Cardiac fibroblast (primary cell): ENCODE measurements at regions not wholly inside any gene's neighbourhood (a gene's known extent, or its start where the extent isn't known, plus 50 kb on each side); places are given as distances from the start of the nearest gene placed in this dataset.

Source experiments
- DNase-seq, 2 donors: peaks; one replicate each; pipeline versions ENCODE4 v3.0.0 to v3.0.0-alpha.2; 2010; ENCODE audit warnings: low read depth in 2 of 2
- H3K4me3 ChIP-seq, 2 donors: replicated peaks in 1 of 2; 1 replicate in 1 of 2; 2 replicates in 1 of 2; pipeline ENCODE4 v1.5.1; 2011; ENCODE audit warnings: low read depth in 2 of 2, low read length in 2 of 2, mild to moderate bottlenecking in 2 of 2, moderate library complexity in 1 of 2
- TF ChIP-seq, protein P1 (sequence below): IDR thresholded peaks from one replicate; pipeline ENCODE4 v1.5.1; 2011; ENCODE audit warnings: low read depth, mild to moderate bottlenecking, low read length, inconsistent platforms

DNA sequence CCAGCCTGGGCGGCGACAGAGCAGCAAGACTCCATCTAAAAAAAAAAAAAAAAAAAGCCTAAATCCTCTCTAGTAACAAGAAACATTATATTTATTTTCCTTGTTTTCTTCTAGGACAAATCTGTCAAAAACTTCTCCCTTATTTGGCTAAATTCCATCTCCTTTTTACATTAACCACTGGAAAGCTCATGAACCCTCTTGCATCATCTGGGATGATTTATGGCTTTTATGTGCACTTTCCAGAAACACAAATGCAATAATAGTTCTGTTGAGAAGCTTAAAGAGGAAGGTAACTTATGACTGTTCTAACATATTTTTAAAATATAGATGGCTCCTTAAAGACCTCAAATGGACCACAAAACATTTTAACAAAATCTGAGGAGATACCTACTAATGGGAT is 526.1 kb upstream of the SPTLC3 start:
- TF ChIP-seq, protein P1, sequence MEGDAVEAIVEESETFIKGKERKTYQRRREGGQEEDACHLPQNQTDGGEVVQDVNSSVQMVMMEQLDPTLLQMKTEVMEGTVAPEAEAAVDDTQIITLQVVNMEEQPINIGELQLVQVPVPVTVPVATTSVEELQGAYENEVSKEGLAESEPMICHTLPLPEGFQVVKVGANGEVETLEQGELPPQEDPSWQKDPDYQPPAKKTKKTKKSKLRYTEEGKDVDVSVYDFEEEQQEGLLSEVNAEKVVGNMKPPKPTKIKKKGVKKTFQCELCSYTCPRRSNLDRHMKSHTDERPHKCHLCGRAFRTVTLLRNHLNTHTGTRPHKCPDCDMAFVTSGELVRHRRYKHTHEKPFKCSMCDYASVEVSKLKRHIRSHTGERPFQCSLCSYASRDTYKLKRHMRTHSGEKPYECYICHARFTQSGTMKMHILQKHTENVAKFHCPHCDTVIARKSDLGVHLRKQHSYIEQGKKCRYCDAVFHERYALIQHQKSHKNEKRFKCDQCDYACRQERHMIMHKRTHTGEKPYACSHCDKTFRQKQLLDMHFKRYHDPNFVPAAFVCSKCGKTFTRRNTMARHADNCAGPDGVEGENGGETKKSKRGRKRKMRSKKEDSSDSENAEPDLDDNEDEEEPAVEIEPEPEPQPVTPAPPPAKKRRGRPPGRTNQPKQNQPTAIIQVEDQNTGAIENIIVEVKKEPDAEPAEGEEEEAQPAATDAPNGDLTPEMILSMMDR = no peak
- H3K4me3 ChIP-seq = no peak overlapping the region
- DNase-seq = peak in 1 of 2 donors; percentile 14

DNA sequence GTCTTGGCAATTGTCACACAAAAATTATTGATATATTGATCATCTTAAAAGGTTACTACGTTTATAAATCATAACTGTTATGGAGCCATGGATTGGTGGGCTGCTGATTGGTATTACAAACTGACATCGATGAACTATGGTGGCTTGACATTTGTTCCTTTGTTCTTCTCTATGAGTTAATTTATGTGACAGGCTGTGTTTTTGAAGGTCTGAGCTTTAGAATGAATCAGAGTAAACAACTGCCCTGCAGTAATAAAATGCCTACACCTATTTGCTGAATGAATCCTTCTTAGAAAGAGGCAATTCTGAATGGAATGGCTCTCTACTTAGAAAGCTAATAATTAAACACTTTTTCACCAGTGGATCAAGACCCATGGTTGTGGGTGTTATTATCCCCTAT is 506.3 kb upstream of the SPTLC3 start:
- TF ChIP-seq, protein P1 = no peak
- no peak for DNase-seq
- no peak overlapping the region for H3K4me3 ChIP-seq

DNA sequence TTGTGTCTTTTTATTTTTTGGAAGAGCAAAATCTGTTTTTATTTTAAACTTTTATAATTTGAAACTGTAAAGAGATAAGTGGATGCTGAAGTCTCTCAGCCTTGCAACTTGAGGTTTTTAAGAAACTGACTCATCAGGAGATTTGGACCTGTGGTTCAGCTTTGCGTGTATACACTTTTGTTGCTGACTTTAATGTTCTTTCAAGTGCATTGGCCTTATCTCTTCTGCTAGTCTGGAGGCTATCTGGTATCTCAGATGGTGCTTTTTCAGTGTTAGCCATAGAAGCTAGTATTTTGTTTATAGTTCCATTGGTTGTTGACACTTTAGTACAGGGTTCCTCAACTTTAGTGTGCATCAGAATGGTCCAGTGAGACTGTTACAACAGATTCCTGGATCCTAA is 504.0 kb upstream of the SPTLC3 start:
- TF ChIP-seq, protein P1 = no peak
- no peak overlapping the region for H3K4me3 ChIP-seq
- no peak for DNase-seq

DNA sequence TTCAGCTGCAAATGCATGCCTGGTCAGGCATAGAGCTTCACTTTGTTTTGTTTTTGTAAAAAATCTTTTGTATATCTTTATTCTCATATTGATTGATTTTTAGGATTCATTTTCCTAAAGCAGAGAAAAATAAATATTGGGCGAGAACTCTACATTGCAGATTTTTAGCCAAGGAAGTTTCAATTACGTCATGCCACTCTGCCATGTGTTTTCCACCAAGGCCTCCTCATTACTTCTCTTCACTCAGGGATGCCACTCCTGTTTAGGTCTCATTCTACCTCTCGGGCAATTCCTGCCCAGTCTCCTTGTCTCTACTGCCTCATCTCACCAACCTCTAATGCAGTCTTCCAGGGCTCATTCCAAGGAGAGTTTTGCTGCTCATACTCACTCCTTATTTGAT is 497.3 kb upstream of the SPTLC3 start:
- TF ChIP-seq, protein P1 = no peak
- H3K4me3 ChIP-seq = no peak overlapping the region
- no peak for DNase-seq

- no peak overlapping the region for H3K4me3 ChIP-seq
- TF ChIP-seq, protein P1 = no peak
- no peak for DNase-seq
These were observed 496.0 kb upstream of the SPTLC3 start for GRCh38 chr20:12512755-12513154.

DNA sequence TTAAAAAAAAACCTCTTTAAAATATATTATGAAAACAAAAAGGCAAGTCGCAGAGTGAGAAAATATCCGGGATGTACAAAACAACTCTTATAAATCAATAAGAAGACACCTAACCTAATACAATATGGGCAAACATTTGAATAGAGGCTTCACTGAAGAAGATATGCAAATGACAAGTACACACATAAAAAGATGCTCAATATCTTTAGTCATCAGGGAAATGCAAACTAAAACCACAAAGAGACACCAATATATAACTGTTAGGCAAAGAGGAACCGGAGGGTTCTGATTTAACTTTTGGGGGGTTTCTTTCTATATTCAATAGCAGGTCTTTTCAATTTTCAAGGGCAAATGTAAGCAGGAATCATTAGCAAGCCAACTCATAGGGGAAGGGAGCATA is 480.7 kb upstream of the SPTLC3 start:
- no peak overlapping the region for H3K4me3 ChIP-seq
- DNase-seq = no peak
- TF ChIP-seq, protein P1 = no peak

DNA sequence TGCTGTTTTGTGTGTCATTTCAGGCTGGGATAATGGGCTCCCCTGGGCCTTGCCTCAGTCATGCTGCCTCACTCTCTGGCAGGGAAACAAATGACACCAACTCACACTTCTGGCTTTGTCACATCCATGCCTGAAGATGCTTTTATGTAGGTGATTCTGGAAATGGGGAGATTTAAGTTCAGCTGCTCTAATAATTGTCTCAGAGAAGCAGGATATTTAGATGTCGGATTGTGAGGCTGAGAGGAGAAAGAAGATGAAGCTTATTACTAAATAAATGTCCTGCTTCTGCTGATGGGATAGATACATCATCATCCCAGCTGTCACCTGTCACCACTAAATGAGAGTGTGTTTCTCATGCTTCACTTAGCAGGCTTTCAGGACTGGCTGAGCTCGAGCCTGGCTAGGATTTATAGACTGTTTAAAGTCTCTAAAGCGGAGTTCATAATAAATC is 480.2 kb upstream of the SPTLC3 start:
- TF ChIP-seq, protein P1 = no peak
- no peak for DNase-seq
- no peak overlapping the region for H3K4me3 ChIP-seq
